GM12865 (cell line): ENCODE measurements at regions not wholly inside any gene's neighbourhood (a gene's known extent, or its start where the extent isn't known, plus 50 kb on each side); places are given as distances from the start of the nearest gene placed in this dataset.

Source experiments
- DNase-seq: peaks from one replicate; pipeline ENCODE4 v3.0.0; 2010; ENCODE audit warnings: low read depth
- H3K4me3 ChIP-seq: 2 replicates; pipeline ENCODE4 v1.5.1; 2011; ENCODE audit warnings: mild to moderate bottlenecking, low read depth, low read length, control low read depth
- TF ChIP-seq, protein P1 (sequence below): IDR thresholded peaks from 2 replicates; pipeline ENCODE4 v1.5.1; 2011; ENCODE audit warnings: low read length, control low read depth, low read depth, inconsistent platforms; ENCODE audit not compliant: insufficient read depth; ENCODE audit errors: missing control alignments

DNA sequence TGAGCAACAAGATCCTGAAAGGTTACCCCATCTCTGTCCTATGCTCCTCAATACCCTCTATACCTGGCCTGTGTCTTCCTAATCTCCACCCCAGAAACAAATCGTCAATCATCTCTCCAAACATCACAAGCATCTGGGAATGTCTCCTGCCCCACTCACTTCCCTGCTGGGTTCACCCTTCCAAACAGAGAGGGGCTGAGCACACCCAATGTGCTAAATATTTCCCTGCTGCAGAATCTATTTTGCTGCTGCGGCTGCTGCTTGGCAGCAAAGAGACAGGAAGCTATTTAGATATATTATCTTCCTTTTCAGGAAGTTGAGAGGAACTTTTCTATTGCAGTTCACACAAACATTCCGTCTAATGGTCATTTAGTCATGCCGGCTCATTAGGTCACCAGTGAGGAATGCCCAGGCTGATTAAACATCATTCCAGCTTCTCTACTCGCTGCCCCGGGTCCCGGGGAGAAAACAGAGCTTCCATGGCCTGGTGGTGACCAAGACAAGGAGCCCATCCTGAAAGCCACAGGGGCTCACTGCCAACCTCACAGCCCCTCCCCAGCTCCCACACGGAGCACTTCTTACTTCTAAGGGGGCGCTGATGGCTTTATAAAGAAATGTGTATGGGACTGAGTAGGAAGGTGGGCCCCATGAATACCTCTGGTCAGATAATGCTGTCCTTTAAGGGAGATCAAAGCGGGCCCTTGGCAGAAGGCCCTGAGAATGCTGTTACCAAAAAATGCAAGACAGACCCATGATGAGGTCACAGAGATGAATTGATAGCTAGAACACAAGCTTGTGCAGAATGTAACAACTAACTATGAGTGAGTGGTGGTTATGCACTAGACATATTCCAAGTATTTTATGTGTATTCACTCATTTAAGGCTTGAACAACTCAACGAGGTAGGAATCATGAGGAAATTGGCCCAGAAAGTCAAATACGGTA lies 218.3 kb downstream of the SOX9 start:
- H3K4me3 ChIP-seq: no peak overlapping the region
- TF ChIP-seq, protein P1, sequence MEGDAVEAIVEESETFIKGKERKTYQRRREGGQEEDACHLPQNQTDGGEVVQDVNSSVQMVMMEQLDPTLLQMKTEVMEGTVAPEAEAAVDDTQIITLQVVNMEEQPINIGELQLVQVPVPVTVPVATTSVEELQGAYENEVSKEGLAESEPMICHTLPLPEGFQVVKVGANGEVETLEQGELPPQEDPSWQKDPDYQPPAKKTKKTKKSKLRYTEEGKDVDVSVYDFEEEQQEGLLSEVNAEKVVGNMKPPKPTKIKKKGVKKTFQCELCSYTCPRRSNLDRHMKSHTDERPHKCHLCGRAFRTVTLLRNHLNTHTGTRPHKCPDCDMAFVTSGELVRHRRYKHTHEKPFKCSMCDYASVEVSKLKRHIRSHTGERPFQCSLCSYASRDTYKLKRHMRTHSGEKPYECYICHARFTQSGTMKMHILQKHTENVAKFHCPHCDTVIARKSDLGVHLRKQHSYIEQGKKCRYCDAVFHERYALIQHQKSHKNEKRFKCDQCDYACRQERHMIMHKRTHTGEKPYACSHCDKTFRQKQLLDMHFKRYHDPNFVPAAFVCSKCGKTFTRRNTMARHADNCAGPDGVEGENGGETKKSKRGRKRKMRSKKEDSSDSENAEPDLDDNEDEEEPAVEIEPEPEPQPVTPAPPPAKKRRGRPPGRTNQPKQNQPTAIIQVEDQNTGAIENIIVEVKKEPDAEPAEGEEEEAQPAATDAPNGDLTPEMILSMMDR: no peak
- DNase-seq: no peak

DNA sequence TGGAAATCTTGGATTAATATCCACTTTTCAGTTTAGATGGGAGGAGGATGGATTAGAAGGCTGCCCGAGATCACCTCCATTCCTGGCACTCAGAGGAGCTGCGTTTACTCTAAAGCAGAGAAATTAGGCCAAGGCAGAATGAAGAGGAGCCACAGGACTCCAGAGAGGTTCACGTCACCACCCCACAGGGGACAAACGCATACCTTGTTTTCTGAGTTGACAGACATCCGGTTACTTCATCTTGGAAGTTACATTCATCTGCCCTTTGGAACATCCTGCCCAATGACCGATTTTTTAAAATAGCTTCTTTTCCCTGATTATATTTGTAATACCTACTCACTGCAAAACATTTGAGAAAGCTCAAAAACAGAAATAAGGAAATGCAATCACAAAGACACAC lies 220.0 kb downstream of the SOX9 start:
- DNase-seq: no peak
- no peak overlapping the region for H3K4me3 ChIP-seq
- TF ChIP-seq, protein P1: no peak

DNA sequence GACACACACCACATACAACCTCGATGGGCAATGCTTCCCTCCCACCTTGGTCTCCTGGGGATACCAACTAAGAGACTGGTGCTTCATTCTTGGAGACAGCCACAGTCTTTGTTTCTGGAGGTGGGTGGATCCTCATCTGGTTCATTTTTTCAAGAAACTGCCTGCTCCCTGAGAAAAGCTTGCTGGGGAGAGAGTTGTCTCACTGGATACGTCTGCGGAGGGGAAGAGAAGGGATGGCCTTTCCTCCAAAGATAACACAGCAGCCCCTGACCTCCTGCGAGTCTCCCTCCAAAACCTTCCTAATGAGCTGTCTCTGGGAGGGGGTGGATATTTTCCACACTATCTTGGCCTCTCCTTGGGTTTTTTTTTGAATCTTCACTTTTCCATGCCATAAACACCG lies 221.2 kb downstream of the SOX9 start:
- DNase-seq: no peak
- no peak overlapping the region for H3K4me3 ChIP-seq
- TF ChIP-seq, protein P1: no peak

DNA sequence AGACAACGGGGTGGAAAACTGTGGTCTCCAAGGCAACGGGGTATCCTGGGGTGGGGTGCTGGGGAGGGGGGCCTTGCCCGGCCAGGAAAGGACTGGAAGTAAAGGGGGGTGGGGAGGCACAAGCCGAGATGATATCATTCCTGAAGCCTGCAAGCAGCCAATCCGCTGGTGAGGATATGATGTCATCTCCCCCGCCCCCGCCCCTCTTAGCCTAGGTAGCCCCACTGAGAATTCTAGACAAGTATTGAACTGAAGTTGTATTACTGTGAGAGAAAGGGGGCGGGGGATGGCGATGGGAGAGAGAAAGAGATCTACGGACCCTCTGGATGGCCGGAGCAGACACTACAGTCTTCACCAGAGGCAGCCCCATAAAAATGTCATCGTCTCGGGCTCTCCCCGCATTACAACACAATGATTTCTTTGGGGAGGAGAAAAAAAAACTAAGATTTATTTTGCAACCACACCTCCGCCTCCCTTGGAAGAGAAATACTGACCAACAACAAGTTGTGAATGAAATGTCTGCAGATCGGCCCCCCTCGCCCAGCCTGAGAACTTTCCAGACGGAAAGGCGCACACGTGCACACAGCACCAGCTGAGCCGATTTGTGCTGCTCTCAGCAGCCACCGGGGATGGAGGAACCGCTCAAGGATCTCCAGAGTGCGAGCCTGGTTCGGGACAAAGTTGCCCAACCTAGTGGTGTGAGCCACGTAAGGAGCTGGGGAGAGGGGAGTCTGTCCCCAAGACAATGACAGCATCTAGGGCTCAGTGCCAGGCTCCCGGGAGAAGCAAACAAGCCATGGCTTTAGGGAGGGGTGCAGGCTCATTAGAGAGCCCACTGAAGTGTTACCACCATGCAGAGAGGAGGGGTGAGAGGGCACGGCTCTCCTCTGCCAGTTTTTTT lies 222.1 kb downstream of the SOX9 start:
- no peak for DNase-seq
- no peak overlapping the region for H3K4me3 ChIP-seq
- TF ChIP-seq, protein P1: no peak

DNA sequence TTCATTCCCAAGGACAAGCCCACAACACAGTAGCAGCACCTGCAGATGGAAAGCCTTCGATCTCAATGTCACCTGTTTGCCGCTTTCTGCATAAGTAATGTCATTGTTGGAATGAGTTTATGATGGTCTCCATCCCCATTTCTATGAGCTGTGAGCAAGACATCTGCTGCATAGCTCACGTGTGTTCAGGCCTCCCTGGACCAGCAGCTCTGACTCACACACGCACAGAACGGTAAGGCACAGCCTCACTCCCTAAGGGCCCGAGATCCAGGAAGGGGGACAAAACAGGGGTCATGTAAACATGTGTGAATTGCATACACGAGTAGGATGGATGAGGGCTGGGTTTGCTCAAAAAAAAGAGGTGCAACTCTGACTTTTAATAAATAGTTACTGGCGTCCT lies 223.1 kb downstream of the SOX9 start:
- DNase-seq: no peak
- TF ChIP-seq, protein P1: no peak
- no peak overlapping the region for H3K4me3 ChIP-seq

DNA sequence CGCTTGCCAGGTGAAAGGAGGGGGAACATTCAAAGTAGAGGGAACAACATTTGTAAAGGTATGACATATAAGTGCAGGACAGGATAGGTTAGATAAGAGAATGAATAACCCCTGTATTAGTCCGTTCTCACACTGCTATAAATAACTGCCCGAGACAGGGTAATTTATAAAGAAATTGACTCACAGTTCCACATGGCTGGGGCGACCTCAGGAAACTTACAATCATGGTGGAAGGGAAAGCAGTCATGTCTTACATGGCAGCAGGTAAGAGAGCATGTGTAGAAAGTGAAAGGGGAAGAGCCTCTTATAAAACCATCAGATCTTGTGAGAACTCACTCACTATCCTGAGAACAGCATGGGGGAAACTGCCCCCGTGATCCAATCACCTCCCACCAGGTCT lies 223.8 kb downstream of the SOX9 start:
- H3K4me3 ChIP-seq: no peak overlapping the region
- peak; percentile 28 for DNase-seq
- TF ChIP-seq, protein P1: no peak
